GM19043 (cell line): ENCODE measurements at regions not wholly inside any gene's neighbourhood (a gene's known extent, or its start where the extent isn't known, plus 50 kb on each side); places are given as distances from the start of the nearest gene placed in this dataset.

ENCODE experiments used
- ATAC-seq: cut with Tn5 transposase; IDR thresholded peaks from one replicate; pipeline ENCODE4 v1.9.1; 2021; ENCODE audit warnings: low read depth; ENCODE audit not compliant: unreplicated experiment

GRCh38 chr16:48105976-48106375, 49.8 kb downstream of the ABCC12 start:
- ATAC-seq: no peak

GRCh38 chr16:48105456-48105855, 50.3 kb downstream of the ABCC12 start:
- ATAC-seq: no peak

DNA sequence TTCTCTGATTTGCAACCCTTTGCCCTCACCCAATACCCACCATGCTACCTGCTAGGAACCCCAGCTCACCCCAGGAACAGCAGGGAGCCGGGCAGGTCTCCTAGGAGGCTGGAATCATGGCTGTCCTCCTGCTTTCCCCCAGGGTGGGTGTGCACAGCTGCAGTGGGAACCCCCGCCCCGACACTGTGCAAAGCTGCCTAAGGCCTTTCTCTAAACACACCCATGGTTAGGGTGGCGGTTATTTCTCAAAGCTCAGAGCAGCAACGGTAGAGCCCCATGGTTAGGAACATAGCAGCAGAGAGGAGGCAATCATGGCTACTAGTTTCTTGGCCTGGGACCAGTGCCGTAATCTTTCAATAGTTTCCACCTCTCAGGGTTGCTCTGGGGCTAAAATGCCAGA, 52.2 kb downstream of the ABCC12 start:
- ATAC-seq: no peak

DNA sequence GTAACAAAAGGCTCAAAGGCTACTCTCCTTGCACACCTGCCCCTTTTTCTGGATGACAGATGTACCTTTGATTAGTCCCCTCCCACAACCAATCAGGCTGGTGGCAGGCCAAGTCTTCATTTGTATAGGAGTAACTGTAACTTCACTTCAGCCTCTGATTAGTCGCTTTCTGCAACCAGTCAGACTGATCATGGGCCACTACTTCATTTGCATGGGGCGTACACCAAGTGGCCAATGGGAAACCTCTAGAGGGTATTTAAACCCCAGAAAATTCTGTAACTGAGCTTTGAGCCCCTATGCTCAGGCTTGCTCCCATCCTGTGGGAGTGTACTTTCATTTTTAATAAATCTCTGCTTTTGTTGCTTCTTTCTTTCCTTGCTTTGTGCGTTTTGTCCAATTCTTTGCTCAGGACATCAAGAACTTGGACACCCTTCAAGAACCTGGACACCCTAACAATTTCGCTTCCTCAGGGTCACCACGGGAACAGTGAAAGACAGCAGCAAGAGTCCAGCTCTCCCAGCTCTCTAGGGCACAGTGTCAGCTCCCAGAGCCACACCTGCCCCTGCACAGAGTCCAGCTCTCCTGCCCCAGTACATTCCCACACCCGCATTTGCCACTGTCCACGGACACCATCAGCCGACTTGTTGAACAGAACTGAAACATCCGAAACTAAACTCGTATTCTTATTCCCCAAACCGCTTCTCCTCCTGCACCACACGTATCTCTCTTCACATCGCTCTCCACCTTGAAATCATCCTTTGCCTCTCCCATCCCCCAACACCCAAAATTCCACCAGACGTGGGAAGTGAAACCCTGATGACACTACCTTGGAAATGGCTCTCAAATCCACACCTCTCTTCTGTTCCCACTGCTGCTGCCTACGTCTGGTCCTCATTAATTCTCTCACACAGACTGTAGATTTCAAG, 53.4 kb downstream of the ABCC12 start:
- ATAC-seq: no peak

GRCh38 chr16:48101069-48101674, 54.6 kb downstream of the ABCC12 start:
- ATAC-seq: no peak

- no peak for ATAC-seq
These were observed 56.3 kb downstream of the ABCC12 start for GRCh38 chr16:48099455-48099854.

GRCh38 chr16:48098472-48098871, 57.3 kb downstream of the ABCC12 start:
- no peak for ATAC-seq

DNA sequence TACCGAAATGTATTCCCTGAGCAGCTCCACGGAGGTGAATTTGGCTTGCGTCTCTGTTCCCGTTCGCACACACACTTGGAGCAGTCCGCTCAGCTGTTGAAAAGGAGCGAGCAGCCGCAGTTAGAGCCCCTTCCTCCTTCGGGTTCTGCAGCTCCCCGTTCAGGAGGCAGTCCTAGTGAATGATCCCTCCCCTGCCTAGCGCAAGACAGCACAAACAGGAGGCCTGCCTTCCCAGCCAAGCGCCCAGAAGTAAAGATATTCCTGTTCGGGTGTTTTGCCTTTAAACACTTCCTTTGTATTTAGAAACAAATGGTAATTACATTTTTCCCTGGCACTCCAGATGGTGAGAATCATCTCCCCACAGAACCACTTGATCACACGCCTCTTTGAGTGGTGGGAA, 64.7 kb downstream of the ABCC12 start:
- no peak for ATAC-seq

GRCh38 chr16:48089053-48089792, 66.6 kb downstream of the ABCC12 start:
- no peak for ATAC-seq

- no peak for ATAC-seq
These were observed 68.2 kb downstream of the ABCC12 start for GRCh38 chr16:48087639-48088038.

DNA sequence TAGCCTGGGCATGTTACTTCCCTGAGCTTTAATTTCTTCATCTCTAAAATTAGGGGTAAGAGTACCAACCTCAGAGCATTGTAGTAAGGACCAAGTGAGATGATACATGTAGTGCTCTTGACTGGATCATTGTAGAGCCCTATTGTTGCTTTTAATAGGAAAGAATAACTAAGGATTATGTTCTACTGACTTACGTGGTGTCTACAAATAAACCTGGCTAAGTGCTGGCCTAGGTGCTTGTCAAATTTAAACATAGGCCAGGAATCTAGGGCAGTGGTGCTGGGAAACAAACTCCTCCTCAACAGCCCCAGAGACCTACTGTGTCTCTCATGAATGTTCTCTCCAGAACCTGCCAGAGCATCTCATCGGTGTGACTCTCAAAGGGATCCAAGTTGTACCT, 69.4 kb downstream of the ABCC12 start:
- ATAC-seq: no peak

DNA sequence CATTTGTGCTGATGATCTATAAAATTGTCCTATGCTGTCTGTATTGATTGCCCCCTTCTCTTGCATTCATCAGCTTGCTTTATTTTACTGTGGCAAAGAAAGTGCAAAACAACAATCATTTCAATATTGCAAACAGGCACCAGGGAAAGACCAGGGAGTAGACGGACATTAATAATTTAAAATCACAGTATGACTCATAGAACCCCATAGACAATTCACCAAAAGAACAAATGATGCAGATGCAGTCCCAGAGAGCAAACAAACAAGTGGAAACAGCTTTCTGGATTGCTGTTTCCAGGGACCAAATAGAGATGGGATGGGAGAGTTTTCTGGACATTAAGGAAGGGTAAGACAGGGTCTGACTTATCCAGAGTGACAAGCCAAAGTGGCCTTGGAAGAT, 70.1 kb downstream of the ABCC12 start:
- ATAC-seq: no peak

DNA sequence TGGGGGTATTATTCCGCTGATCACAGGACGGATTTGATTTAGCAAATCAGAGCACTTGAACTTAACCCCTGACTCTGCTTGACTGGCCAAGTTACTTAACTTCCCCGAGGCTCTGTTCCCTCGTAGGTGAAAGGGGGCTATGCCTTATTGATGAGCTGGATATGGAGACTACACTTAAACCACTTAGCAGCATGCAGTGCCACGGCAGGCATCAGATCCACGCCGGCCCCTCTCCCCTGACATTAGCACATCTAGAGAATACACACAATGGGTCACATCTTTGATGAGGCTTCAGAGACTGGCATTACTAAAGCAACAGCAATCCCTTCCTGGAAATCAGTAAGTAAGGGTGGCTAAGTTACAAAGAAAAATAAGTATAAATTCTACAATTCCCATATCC, 71.0 kb downstream of the ABCC12 start:
- no peak for ATAC-seq

- no peak for ATAC-seq
These were observed 73.3 kb downstream of the ABCC12 start for GRCh38 chr16:48082516-48082915.

DNA sequence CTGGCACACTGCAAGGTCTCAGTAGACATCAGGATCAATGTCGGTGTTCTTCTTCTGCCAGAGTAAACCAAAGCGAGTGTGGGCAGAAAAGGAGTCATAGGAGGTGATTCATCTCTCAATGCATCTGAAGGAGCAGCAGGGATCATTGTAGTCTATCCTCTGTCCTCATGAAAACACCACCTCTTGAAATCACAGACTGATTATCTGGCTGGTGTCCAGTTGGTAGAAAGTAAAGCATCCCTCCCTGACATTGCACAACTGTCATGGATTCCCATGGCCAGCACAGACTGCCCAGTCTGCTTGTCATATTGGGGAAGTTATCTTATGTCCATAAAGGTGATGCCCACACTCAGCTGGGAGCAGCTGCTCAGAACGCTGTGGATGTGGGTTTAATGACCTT, 74.1 kb downstream of the ABCC12 start:
- no peak for ATAC-seq

GRCh38 chr16:48076455-48077012, 79.3 kb downstream of the ABCC12 start:
- ATAC-seq: no peak

DNA sequence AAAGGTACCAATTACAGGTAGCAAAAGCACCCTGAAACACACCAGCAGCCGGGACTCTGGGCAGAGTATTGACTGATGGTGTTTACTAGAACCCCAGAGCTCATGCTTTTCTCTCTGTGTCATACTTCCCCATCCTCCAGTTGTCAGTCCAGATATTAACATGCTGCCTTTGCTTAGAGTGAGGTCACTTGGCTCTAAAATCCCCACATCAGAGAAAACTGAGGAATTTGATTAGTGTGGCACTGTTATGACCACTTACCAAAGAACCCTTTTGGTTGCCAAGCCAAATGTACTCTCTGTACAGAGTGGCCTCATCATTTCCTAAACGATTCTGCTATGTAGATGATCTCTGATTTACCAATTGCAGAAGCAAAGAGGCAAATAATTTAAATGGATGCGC, 80.4 kb downstream of the ABCC12 start:
- no peak for ATAC-seq

- ATAC-seq: no peak
These were observed 88.4 kb downstream of the ABCC12 start for GRCh38 chr16:48067388-48067787.

DNA sequence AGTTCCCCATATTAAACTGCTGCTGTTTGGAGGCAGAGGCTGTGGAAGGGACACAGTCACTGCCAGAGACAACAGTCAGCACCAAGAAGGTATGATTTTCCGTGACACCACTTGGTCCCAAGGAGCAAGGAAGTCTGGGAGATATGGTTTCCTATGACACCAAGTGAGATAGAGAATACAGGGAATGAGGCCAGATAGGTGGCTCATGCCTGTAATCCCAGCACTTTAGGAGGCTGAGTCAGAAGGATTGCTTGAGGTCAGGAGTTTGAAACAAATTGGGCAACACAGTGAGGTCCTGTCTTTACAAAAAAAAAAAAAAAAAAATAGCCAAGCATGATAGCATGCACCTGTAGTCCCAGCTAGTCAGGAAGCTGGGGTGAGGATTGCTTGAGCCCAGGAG, 90.8 kb downstream of the ABCC12 start:
- no peak for ATAC-seq

DNA sequence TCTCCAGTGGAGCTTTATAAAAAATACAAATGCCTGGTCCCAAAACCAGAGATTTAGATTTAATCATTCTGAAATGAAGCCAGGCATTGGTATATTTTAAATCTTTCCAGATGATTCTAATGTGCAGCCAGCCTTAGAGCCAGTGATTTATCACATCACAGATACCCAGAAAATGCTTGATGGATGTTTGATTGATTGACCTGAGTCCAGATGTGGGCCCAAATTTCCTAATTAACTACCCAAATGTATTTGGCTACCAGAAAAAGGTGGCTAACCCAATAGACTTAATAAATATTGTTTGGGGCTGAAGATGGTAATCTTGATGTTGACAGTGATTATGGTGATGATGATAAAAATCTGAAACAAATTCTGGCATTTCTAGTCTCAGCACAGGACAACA, 93.1 kb downstream of the ABCC12 start:
- ATAC-seq: no peak

- no peak for ATAC-seq
These were observed 95.9 kb downstream of the ABCC12 start for GRCh38 chr16:48059936-48060335.
